Activated CD4-positive, alpha-beta T cell treated with anti-CD3 and anti-CD28 coated beads, Interleukin-10, Interleukin-2, amounts not matched to agents 100 ng/mL and 50 ng/mL, durations not matched to agents 16 hours and 8 hours (primary cell): ENCODE measurements at regions not wholly inside any gene's neighbourhood (a gene's known extent, or its start where the extent isn't known, plus 50 kb on each side); places are given as distances from the start of the nearest gene placed in this dataset.

Experiments used
- DNase-seq: peaks from one replicate; pipeline ENCODE4 v3.0.0-alpha.2; 2020

GRCh38 chr13:68078469-68078868 lies 848.3 kb upstream of the PCDH9 start:
- DNase-seq = no peak

GRCh38 chr13:68076046-68076445 lies 845.9 kb upstream of the PCDH9 start:
- no peak for DNase-seq

GRCh38 chr13:68066879-68067513 lies 836.9 kb upstream of the PCDH9 start:
- DNase-seq = no peak

- no peak for DNase-seq
Observed at GRCh38 chr13:68064001-68064770, 834.0 kb upstream of the PCDH9 start.

GRCh38 chr13:68063181-68063580 lies 833.0 kb upstream of the PCDH9 start:
- DNase-seq = no peak

- no peak for DNase-seq
Observed at GRCh38 chr13:68057836-68058235, 827.7 kb upstream of the PCDH9 start.

- no peak for DNase-seq
Observed at GRCh38 chr13:68056816-68057710, 826.9 kb upstream of the PCDH9 start.

- no peak for DNase-seq
Observed at GRCh38 chr13:68051910-68052309, 821.8 kb upstream of the PCDH9 start.

- no peak for DNase-seq
Observed at GRCh38 chr13:68050761-68051160, 820.6 kb upstream of the PCDH9 start.

GRCh38 chr13:68048802-68049359 lies 818.7 kb upstream of the PCDH9 start:
- no peak for DNase-seq

GRCh38 chr13:68047889-68048288 lies 817.8 kb upstream of the PCDH9 start:
- no peak for DNase-seq

- DNase-seq = no peak
Observed at GRCh38 chr13:68046903-68047302, 816.8 kb upstream of the PCDH9 start.

GRCh38 chr13:68030152-68030809 lies 800.1 kb upstream of the PCDH9 start:
- DNase-seq = no peak

GRCh38 chr13:68028701-68029100 lies 798.6 kb upstream of the PCDH9 start:
- DNase-seq = no peak

GRCh38 chr13:68027306-68027705 lies 797.2 kb upstream of the PCDH9 start:
- DNase-seq = no peak

- no peak for DNase-seq
Observed at GRCh38 chr13:68026077-68026476, 795.9 kb upstream of the PCDH9 start.

GRCh38 chr13:68025604-68026003 lies 795.5 kb upstream of the PCDH9 start:
- DNase-seq = no peak

- no peak for DNase-seq
Observed at GRCh38 chr13:68023838-68024581, 793.9 kb upstream of the PCDH9 start.

GRCh38 chr13:68019901-68020300 lies 789.8 kb upstream of the PCDH9 start:
- DNase-seq = no peak

GRCh38 chr13:68009546-68009945 lies 779.4 kb upstream of the PCDH9 start:
- no peak for DNase-seq

GRCh38 chr13:68007576-68007975 lies 777.4 kb upstream of the PCDH9 start:
- no peak for DNase-seq

GRCh38 chr13:67996101-67996500 lies 766.0 kb upstream of the PCDH9 start:
- DNase-seq = no peak
